NCI-H128 (cell line): ENCODE measurements at regions not wholly inside any gene's neighbourhood (a gene's known extent, or its start where the extent isn't known, plus 50 kb on each side); places are given as distances from the start of the nearest gene placed in this dataset.

ENCODE experiments used
- DNase-seq: peaks from one replicate; lab custom pipeline; 2025; ENCODE audit not compliant: unreplicated experiment; lab: John Stamatoyannopoulos, UW

- DNase-seq, result no peak
Observed at GRCh38 chr9:690517-691111, 150.9 kb upstream of the DMRT1 start.

GRCh38 chr9:691825-692400 lies 149.6 kb upstream of the DMRT1 start:
- DNase-seq, result no peak

GRCh38 chr9:692636-693129 lies 148.8 kb upstream of the DMRT1 start:
- DNase-seq, result no peak

GRCh38 chr9:693201-694091 lies 148.1 kb upstream of the DMRT1 start:
- DNase-seq, result no peak

GRCh38 chr9:694092-694402 lies 147.4 kb upstream of the DMRT1 start:
- DNase-seq, result no peak

GRCh38 chr9:694403-695154 lies 146.9 kb upstream of the DMRT1 start:
- no peak for DNase-seq

GRCh38 chr9:695252-695651 lies 146.2 kb upstream of the DMRT1 start:
- DNase-seq, result no peak

GRCh38 chr9:696332-697323 lies 144.9 kb upstream of the DMRT1 start:
- no peak for DNase-seq

GRCh38 chr9:698276-698675 lies 143.2 kb upstream of the DMRT1 start:
- no peak for DNase-seq

- DNase-seq, result no peak
Observed at GRCh38 chr9:698954-699353, 142.5 kb upstream of the DMRT1 start.

- no peak for DNase-seq
Observed at GRCh38 chr9:699396-699795, 142.1 kb upstream of the DMRT1 start.

- DNase-seq, result no peak
Observed at GRCh38 chr9:700365-701282, 140.9 kb upstream of the DMRT1 start.

- no peak for DNase-seq
Observed at GRCh38 chr9:703392-703791, 138.1 kb upstream of the DMRT1 start.

- DNase-seq, result no peak
Observed at GRCh38 chr9:706073-706472, 135.4 kb upstream of the DMRT1 start.

- no peak for DNase-seq
Observed at GRCh38 chr9:706606-707459, 134.7 kb upstream of the DMRT1 start.

- no peak for DNase-seq
Observed at GRCh38 chr9:708182-708550, 133.3 kb upstream of the DMRT1 start.

GRCh38 chr9:708551-709432 lies 132.7 kb upstream of the DMRT1 start:
- DNase-seq, result no peak
